GM18520 (cell line): ENCODE measurements at regions not wholly inside any gene's neighbourhood (a gene's known extent, or its start where the extent isn't known, plus 50 kb on each side); places are given as distances from the start of the nearest gene placed in this dataset.
"Not testable (repeated sequence)": the region's sequence is repeated elsewhere in the genome, so short reads cannot be mapped to it uniquely, and the experiment has no call there.

Experiments
- ATAC-seq: cut with Tn5 transposase; IDR thresholded peaks from one replicate; pipeline ENCODE4 v1.9.1; 2021; ENCODE audit not compliant: unreplicated experiment

DNA sequence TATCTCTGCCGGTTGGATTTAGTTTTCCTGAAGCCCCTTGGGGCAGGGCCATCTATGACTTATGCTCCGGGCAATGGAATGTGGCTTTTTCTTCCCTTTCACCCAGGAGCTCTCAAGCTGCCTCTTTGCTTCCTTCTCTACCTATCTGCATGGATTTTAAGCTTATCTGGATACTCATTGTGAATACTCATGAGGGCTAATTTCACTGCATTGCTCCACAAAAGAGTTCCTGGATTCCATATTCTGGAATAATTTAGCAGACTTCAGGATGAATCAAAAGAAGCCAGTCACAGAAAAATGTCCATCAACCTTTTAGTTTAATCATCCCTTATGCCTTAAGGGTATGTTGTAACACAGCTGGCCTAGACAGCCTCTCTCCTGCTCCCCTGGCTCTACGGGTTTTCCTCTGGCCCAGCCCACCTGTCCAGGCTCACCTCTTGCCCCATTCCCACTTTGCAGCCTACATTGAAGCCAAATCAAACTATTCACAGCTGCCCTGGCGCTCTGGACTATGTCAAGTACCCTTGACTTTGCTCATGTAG lies 122.8 kb upstream of the RMDN2 start:
- no peak for ATAC-seq

DNA sequence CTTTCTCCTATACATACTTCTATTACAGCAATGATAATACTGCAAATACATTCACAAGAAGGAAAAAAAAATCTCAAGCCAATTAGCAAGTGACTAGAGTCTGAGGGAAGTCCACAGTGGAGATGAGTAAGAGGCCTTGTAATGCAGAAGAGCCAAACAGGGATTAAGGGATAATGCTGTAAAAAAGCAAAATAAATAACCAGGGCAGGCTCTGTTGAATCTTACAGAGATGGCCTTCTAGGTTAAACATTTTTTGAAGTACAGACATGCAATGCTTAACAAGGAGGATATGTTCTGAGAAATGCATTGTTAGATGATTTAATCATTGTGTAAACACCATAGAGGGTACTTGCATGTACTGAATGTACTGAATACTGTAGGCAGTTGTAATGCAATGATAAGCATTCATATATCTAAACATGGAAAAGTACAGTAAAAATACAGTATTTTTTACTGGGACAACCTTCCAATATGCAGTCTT lies 122.1 kb upstream of the RMDN2 start:
- ATAC-seq, result no peak

DNA sequence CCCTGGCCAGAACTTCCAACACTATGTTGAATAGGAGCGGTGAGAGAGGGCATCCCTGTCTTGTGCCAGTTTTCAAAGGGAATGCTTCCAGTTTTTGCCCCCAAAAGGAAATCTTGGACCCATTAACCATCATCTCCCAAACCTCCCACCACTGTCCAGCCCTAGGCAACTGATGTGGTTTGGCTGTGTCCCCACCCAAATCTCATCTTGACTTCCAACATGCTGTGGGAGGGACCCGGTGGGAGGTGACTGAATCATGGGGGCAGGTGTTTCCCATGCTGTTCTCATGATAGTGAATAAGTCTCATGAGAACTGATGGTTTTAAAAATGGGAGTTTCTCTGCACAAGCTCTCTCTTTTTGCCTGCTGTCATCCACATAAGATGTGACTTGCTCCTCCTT lies 119.1 kb upstream of the RMDN2 start:
- not testable (repeated sequence) for ATAC-seq

DNA sequence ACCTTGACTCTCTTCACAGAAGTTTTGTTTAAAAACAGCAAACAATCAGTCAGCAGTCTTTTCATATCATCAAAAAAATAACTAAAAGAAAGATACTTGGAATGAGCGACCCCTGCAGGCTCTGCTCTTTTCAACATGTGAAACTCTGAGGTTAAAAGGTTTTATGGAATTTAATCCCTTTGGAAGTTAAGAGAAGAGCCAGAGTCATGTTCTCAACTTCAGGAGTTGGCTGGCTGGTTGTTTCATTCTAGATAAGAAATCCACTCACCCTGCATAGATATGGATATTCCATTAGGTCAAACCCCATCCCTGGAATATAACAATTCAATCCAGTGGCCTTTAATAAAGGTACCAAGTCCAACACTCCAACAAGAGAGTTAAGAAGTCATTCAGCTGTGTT lies 115.6 kb upstream of the RMDN2 start:
- ATAC-seq, result no peak

DNA sequence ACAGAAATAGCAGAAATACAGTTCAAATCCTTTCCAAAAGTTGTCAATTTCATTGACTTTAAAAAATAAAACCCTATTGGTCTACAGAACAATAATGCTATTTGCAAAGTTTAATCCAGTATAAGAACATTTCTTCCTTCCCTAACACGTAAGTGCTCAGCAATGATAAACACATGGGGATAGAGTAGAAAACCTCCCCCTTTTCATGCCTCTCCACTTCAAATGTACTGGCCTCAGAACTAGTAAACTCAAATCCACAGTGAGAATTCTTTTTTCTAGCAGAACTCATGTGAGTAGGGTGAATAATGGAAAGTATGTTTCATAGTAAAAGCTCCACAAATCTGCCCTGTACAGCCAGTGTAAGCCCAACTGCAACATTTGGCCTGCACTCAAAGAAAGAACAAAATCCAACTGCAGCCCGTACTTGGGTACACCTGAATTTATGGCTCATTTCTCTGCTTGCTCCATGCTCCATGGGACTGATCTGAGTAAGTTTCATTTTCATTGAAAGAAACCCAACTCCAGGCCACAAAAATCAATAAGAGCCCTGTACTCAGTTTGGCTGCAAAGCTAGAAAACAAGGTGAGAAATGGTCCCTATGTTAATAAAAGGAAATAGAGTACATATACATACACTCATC lies 115.0 kb upstream of the RMDN2 start:
- ATAC-seq, result no peak

DNA sequence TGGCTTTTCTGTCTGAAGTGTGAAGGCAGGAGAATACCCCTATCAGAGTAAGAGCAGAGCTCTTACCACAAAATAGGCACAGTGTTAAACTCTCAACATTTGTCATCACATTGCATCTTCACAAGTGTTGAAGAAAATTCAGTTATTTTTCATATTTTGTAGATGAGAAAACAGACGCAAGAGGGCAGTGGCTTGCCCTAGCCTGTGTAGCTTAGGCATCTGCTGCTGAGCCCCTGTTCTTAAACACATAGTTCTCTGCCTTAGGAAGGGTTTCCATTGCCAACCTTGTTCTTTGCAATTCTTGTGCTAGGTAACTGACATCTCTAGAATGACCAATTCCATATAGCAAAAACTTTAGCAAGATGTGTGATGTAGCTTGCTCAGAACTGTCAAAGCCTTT lies 112.7 kb upstream of the RMDN2 start:
- ATAC-seq, result no peak

DNA sequence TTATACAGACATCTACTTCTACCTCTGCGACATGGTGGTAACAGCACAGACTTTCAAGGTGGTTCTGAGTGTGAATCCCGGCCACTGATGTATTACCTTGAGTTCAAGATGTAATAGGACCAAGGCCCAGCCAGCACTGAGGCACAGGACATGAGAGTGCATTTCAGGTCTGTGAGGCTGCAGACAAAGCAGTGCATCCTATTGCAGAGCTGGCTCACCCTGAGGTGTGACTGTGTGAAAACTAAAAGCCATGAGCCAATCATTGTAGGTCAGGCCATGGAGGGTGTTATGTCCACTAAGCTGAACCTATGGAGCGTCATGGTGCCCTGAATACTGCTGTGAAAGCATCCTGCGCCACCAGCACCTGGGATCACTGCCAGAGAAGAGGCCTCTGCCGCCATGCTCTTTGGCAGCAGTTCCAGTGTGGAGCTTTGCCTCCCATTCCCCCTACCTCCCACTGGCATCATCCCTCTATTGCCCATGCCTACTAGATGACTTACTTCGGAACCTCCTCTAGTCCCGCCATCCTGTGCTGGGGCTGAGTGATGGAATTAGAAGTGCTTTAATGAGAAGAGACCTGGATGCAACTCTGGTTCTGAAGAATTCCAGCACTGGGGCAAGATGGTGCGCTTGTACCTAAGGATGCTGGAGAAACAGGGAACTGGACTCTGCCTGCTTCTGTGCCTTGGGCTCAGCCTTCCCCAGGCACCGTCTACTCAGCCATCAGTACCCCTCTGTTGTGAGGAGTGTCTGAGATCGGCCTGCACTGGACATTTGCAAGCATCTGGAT lies 112.0 kb upstream of the RMDN2 start:
- ATAC-seq, result no peak

DNA sequence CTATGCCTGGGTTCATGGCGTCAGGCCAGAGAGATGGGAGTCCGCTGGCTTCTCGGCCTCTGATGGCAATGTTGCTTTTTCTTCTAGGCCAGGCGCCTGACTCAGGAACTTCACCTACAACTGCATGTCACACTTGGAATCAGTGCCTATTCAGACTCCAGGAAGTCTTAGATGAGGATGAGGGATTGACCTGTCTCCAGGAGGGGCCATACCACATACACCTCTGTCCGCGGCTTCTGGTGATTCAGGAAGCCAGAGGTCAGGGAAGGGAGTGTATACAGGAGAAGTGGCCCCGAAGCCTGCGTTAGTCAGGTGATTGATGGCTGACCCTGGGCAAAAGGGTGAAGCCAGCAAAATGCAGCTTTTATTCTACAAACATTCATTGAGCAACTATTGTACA lies 109.1 kb upstream of the RMDN2 start:
- ATAC-seq, result no peak

DNA sequence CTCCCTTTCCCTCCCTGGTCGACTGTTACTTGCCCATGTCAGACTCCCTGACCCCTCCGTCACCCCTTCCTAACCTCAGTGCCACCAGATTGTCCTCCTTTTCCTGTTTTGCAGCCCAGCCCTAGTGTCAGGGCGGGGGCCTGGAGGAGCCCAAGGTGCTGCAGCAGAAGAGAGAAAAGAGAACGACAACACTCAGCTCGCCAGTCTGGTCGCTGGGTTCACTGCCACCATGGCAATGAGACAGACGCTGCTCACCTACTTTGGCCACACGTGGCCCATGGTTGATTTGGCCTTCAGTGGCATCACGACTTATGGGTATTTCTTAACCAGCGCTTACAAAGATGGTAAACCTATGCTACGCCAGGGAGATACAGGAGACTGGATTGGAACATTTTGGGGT lies 108.4 kb upstream of the RMDN2 start:
- no peak for ATAC-seq

DNA sequence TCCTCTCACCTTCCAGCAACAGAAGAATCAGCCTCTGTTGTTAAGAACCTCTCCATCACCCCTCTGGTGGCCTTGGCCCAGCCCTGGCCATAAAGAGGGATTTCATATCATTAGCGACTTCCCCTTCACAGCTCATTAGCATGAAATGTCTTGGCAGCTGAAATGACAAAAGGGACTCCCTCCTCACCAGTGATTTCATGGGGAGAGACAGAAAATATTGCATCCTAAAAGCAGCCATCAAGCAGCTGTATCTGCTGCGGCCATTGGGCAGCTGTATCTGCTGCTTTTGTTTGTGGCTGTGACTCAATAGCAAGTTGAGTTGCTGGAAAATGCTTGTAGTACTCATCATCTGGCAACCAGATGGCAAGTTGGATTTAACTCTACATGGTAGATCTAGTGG lies 105.9 kb upstream of the RMDN2 start:
- no peak for ATAC-seq

DNA sequence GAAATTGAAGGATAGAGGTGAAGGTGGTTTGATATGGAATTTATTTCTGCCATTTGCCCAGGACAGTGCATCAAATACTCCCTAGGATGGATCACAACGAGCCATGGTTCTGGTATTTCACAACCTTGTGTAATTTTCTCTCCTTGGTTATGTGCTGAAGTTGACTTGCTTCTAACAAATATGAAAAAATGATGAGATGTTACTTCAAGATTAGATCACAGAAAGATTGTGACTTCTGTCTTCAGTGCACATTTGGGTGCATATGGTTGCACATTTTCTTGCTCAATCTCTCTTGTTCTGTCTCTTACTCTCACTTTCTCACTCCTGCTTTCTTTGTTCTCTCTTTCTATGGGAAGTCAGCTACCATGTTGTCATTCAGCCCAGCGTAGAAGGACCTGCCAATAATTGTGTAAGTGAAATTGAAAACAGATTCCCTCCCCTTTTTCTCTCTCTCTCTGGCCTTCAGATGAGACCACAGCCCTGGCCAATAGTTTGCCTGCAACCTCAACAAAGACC lies 104.6 kb upstream of the RMDN2 start:
- no peak for ATAC-seq

DNA sequence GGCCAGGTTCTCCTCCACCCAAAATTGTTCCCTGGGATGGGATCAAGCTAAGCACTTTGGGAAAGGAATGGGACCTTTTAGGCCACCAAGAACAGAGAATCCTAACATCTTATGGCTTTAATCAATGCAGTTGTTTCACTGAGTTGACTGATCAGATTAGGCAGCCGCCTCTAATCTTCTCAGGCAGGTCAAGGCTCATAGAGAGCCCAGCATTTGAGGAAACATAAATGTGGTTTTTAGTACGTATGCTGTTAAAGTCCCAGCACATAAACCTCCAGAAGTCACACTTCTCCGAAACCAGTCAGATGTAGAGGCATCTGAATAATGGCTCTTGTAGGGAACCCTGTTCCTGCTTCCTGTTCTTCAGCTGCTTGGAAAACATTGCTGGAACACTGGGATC lies 99.5 kb upstream of the RMDN2 start:
- ATAC-seq, result no peak

DNA sequence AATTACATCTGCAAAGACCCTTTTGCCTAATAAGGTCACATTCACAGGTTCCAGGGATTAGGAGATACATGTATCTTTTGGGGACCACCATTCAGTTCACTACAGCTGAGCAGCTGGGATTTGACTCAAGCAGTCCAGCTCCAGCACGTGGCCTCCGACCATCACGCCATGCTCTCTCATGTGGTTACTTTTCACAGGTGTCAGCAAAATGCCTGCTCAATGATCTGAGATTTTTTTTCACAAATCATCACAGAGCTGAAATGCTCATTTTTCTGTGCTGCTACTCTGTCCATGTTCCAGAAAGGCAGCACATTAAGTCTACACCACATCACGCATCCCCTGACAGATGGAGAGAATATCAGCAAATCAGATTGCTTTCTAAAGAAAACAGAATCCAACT lies 98.5 kb upstream of the RMDN2 start:
- ATAC-seq, result no peak

DNA sequence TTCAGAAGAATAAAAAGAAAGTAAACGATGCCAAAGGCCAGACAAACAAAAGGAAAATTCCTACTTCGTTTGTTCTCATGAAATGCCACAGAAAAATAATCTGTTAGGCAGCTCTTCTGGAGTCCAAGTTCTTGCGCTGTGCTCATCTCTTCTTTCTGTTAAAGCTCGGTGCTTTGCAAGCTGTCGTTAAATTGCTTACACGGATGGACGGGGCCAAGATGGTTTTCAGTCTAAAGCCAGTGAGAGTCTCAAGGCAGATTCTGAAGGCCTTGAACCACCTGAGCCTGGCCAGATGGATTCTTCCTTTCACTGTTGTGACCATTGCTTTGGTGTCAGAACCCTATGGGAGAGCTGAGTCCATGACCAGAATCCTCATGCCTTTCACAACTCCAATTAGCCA lies 97.6 kb upstream of the RMDN2 start:
- ATAC-seq, result no peak

DNA sequence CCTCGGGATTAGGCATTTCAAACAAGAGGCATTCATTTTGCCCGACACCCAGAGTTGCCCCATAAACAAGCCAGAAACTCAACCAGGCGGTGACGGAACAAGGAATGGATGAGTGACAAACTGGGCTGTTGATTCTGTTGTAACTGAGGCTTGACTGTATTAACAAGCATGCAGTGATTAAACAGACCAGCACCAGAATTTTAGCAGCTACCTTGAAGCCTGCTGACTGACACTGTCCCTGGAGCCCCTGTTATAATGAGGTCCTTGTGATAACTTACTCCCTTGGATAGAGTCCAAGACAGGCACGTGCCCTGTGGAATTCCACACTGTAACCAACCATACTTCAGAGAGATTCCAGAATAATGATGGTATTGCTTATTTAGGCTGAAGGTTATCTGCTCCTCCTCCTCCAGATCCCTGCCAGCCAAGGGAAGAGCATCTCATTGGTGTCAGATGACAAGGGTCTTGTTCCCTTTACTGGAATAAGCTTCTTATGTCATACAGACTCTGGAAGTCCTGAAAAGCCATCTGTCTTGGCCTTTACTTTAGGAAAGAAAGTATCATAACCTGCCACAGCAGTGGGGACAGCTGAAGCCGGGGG lies 97.1 kb upstream of the RMDN2 start:
- ATAC-seq, result no peak

DNA sequence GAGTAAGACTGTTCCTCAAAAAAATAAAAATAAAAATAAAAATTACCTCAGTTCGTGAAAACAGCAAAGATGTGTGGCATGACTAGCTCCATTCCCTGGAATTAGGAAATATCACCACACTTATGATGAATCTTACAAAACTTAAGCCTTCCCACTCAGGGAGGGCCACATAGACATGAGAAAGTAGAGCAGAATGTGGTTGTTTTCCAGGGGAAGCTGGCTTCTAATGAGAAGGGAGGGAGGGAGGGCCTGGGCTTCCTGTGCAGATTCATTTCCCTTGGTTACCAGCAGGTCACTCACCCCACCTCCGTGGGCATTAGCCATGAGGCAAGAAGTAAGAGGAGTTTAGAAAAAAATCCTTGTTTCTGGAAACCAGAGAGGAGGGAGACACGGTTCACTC lies 95.9 kb upstream of the RMDN2 start:
- no peak for ATAC-seq

DNA sequence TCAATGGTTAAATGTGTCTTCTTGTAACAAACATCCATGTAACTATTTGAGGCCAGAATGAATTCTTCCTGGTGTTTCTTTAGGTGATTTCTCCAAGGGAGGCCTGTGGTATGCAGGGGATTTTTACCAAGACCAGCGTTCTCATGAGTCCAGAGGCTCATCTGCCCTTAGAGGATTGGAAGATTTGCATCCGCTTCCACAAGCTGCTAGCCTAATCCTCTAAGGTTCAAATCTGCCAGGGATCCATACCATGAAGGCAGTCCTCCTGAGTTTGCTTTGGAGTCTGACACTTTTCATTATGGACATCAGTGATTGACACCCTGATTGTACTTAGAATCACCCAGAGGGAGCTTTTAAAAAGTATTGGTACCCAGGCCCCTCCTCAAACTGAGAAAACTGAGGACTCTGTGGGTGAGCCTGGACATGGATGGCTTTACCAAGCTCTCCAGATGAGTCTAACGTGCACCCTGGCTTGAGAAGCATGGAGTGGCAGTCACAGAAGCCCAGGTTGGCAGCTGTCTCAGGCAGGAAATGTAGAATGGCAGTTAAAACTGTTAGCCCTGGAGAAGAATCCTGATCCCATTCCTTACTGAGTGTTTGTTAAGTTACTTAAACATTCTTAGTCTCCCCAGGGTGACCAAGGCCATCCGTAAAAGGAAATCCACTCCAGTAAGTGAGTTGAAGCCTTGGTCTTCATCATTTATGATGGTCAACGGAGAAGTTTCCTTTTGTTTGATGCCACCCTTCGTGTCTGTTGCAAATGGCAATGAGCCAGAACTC lies 95.3 kb upstream of the RMDN2 start:
- ATAC-seq, result no peak

DNA sequence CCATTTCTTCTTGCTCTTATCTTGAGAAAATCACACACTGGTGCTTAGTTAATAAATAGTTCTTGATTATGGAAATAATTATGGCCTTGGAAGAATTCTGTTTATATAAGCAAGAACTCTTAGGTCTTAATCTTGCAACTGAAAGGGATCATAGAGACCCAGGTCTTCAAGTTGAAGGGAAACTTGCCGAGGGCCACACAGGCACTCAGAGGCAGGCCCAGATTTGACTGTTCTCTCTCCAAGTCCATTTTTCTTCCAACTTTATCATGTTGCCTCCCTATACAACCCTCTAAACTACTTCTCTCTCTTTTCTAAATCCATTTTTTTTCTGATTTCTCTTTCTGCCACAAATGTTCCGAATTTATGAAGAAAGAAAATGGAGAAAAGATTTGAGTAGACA lies 94.5 kb upstream of the RMDN2 start:
- ATAC-seq, result no peak

DNA sequence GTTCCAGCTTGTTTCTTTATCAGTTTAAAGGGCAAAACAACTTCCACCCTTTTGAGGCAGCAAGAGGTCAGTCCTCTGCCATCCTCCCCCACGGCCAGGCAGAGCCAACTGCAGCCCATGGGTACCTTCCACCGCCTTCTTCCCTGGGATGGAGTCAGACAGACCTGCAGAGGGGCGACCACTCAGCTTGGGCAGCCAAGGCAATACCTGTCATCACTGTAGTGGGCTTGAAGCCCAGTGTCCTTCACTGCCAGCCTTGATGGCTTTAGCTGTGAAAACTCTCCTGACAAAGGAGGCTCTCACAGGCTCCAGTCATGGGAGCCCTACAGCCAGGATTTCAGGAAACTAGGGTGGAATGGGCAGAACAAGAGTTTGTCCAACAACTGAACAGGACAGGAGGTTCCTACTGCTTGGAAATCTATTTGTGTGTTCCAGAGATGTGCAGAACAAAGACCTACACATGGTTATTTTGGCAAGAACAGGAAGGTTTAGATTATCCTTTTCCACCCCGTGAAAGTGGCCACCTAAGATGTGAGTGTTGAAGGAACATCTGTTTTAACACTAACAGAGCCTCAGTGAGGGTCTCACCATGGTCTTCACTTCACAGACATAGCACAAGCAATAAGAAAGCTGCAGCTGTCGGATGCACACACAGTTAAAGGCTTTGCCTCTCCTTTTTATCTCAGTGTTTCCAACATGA lies 93.9 kb upstream of the RMDN2 start:
- no peak for ATAC-seq

DNA sequence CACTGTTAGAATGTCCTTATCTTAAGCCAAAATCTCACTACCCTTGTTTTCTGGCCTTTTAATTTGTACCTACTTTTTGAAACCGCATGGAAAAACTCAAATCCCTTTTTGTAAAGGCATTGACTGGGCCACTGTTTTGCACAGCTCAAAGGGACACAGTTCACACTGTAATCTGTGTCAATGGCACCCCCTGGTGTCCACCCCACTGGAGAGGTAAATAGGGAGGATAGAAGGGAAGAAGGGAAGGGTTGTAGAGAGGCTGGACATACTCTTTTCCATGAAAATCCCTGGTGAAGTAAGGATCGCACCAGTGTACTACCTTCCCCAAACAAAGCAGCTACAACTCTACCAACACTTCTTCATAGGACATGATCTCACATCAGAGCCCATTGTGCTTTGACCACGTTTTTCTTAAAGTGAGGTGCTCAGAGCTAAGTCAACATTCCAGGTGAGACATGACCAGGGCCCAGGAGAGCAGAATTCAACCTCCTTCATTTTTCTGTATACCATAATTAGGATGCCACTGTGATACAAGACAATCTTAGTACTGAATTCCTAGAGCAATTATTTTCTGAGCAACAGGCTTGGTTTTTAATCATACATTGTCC lies 92.4 kb upstream of the RMDN2 start:
- ATAC-seq, result no peak
